ENCODE measurements at regions not wholly inside any gene's neighbourhood (a gene's known extent, or its start where the extent isn't known, plus 50 kb on each side); places are given as distances from the start of the nearest gene placed in this dataset.

- no peak for TF ChIP-seq CTCF (IDR thresholded peaks at IDR 0.05; ENCODE audit: unreplicated experiment)
Measured at GRCh38 chr5:125315306-125315705, 568.9 kb upstream of the ZNF608 start.

GRCh38 chr5:125316391-125316790 is 570.0 kb upstream of the ZNF608 start:
- no peaks in the 10 kb centered on the region for H3K36me3 Mint-ChIP-seq (ENCODE audit: insufficient read depth, unreplicated experiment)
- no peak for TF ChIP-seq CTCF (IDR thresholded peaks at IDR 0.05; ENCODE audit: unreplicated experiment)
- H3K27ac Mint-ChIP-seq (ENCODE audit: unreplicated experiment) = no peak overlapping the region
- H3K4me1 Mint-ChIP-seq (ENCODE audit: low read depth, unreplicated experiment) = peaks cover 2% of the 10 kb centered on the region
- no peaks in the 10 kb centered on the region for H3K27me3 Mint-ChIP-seq (ENCODE audit: unreplicated experiment)
- intact Hi-C loops (cut with micrococcal nuclease; ENCODE audit: unreplicated experiment) = no loop called here
- no peaks in the 10 kb centered on the region for H3K9me3 Mint-ChIP-seq (ENCODE audit: low read depth, unreplicated experiment)
- CTCF ChIA-PET = no interaction called here
- H3K4me3 Mint-ChIP-seq (ENCODE audit: low read depth, unreplicated experiment) = no peak overlapping the region
- no TSS peak for BruUV-seq (replicated peaks)
- no peak for DNase-seq

More at GRCh38 chr5:125315306-125315705, 568.9 kb upstream of the ZNF608 start:
- Mint-ChIP-seq H3K27ac (ENCODE audit: unreplicated experiment) (no peak overlapping the region), H3K9me3 (ENCODE audit: low read depth, unreplicated experiment) (no peaks in the 10 kb centered on the region), H3K4me1 (ENCODE audit: low read depth, unreplicated experiment) (peaks cover 12% of the 10 kb centered on the region), H3K36me3 (ENCODE audit: insufficient read depth, unreplicated experiment) (no peaks in the 10 kb centered on the region), H3K4me3 (ENCODE audit: low read depth, unreplicated experiment) (no peak overlapping the region), H3K27me3 (ENCODE audit: unreplicated experiment) (no peaks in the 10 kb centered on the region)
- BruUV-seq (replicated peaks) = no TSS peak
- no peak for DNase-seq
- intact Hi-C loops (cut with micrococcal nuclease; ENCODE audit: unreplicated experiment) = no loop called here
- CTCF ChIA-PET = interaction anchor here (1.0 kb wide), 1 partner anchor 20 kb away, joined by 3 read pairs; no protein-coding TSS in a partner anchor

GRCh38 chr5:125316915-125317535 is 570.6 kb upstream of the ZNF608 start:
- no peak for DNase-seq
- H3K4me3 Mint-ChIP-seq (ENCODE audit: low read depth, unreplicated experiment) = no peak overlapping the region
- H3K36me3 Mint-ChIP-seq (ENCODE audit: insufficient read depth, unreplicated experiment) = no peaks in the 10 kb centered on the region
- no peak overlapping the region for H3K27ac Mint-ChIP-seq (ENCODE audit: unreplicated experiment)
- H3K27me3 Mint-ChIP-seq (ENCODE audit: unreplicated experiment) = no peaks in the 10 kb centered on the region
- no peaks in the 10 kb centered on the region for H3K4me1 Mint-ChIP-seq (ENCODE audit: low read depth, unreplicated experiment)
- no TSS peak for BruUV-seq (replicated peaks)
- H3K9me3 Mint-ChIP-seq (ENCODE audit: low read depth, unreplicated experiment) = no peaks in the 10 kb centered on the region
- intact Hi-C loops (cut with micrococcal nuclease; ENCODE audit: unreplicated experiment) = no loop called here
- no peak for TF ChIP-seq CTCF (IDR thresholded peaks at IDR 0.05; ENCODE audit: unreplicated experiment)
- CTCF ChIA-PET = no interaction called here

- H3K27me3 Mint-ChIP-seq (ENCODE audit: unreplicated experiment) = no peaks in the 10 kb centered on the region
- no peak overlapping the region for H3K27ac Mint-ChIP-seq (ENCODE audit: unreplicated experiment)
- DNase-seq = no peak
- no peak for TF ChIP-seq CTCF (IDR thresholded peaks at IDR 0.05; ENCODE audit: unreplicated experiment)
- BruUV-seq (replicated peaks) = no TSS peak
- H3K36me3 Mint-ChIP-seq (ENCODE audit: insufficient read depth, unreplicated experiment) = no peaks in the 10 kb centered on the region
- no peak overlapping the region for H3K4me3 Mint-ChIP-seq (ENCODE audit: low read depth, unreplicated experiment)
- CTCF ChIA-PET = no interaction called here
- H3K9me3 Mint-ChIP-seq (ENCODE audit: low read depth, unreplicated experiment) = no peaks in the 10 kb centered on the region
- no peaks in the 10 kb centered on the region for H3K4me1 Mint-ChIP-seq (ENCODE audit: low read depth, unreplicated experiment)
- intact Hi-C loops (cut with micrococcal nuclease; ENCODE audit: unreplicated experiment) = no loop called here
Measured at GRCh38 chr5:125317536-125317995, 571.1 kb upstream of the ZNF608 start.
